GM13977 (cell line): ENCODE measurements at regions not wholly inside any gene's neighbourhood (a gene's known extent, or its start where the extent isn't known, plus 50 kb on each side); places are given as distances from the start of the nearest gene placed in this dataset.

ENCODE experiments used
- DNase-seq: peaks from one replicate; pipeline ENCODE4 v3.0.0; 2012; ENCODE audit warnings: low spot score
- in situ Hi-C: fragments of 300-500 bp; cut with MboI; formaldehyde crosslinking; loops from one replicate; pipeline ENCODE4 v1.12.0; 2022; ENCODE audit warnings: low sequenced_read_pairs, low pct_unique_long_range_greater_than_20kb, mixed read lengths, inconsistent platforms; ENCODE audit not compliant: unreplicated experiment
- TF ChIP-seq, protein P1 (sequence below): IDR thresholded peaks from 2 replicates; pipeline ENCODE4 v1.5.1; 2012; ENCODE audit warnings: mild to moderate bottlenecking, control low read depth; ENCODE audit not compliant: insufficient read depth; ENCODE audit errors: extremely low read depth, missing control alignments

- in situ Hi-C loops: no loop called here
- TF ChIP-seq, protein P1, sequence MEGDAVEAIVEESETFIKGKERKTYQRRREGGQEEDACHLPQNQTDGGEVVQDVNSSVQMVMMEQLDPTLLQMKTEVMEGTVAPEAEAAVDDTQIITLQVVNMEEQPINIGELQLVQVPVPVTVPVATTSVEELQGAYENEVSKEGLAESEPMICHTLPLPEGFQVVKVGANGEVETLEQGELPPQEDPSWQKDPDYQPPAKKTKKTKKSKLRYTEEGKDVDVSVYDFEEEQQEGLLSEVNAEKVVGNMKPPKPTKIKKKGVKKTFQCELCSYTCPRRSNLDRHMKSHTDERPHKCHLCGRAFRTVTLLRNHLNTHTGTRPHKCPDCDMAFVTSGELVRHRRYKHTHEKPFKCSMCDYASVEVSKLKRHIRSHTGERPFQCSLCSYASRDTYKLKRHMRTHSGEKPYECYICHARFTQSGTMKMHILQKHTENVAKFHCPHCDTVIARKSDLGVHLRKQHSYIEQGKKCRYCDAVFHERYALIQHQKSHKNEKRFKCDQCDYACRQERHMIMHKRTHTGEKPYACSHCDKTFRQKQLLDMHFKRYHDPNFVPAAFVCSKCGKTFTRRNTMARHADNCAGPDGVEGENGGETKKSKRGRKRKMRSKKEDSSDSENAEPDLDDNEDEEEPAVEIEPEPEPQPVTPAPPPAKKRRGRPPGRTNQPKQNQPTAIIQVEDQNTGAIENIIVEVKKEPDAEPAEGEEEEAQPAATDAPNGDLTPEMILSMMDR: no peak
- DNase-seq: no peak
These were observed 1135.9 kb downstream of the CNTNAP5 start for GRCh38 chr2:125160947-125161346.

- no peak for DNase-seq
- in situ Hi-C loops: no loop called here
- TF ChIP-seq, protein P1: no peak
These were observed 1142.1 kb downstream of the CNTNAP5 start for GRCh38 chr2:125167152-125167551.

GRCh38 chr2:125167820-125168219 lies 1142.7 kb downstream of the CNTNAP5 start:
- in situ Hi-C loops: no loop called here
- TF ChIP-seq, protein P1: no peak
- no peak for DNase-seq

DNA sequence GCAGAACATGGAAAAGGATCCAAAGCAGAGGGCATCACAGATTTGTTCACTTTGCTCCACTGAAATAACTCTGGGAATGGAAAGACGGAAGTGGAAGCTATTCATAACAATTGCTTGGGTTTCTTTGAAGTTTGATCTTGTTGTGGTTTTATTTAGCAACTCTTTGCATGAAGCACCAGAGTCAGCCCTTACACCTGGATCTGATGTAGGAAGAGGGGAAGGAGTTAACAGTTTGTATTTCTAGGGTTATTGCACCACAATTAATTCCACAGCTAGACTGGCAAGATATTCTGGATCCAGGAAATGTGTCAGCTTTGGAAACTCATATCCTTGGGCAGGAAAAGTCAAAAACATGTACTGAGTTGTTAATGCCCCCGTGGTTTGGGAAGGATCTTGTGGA lies 1143.4 kb downstream of the CNTNAP5 start:
- TF ChIP-seq, protein P1: no peak
- in situ Hi-C loops: no loop called here
- no peak for DNase-seq

DNA sequence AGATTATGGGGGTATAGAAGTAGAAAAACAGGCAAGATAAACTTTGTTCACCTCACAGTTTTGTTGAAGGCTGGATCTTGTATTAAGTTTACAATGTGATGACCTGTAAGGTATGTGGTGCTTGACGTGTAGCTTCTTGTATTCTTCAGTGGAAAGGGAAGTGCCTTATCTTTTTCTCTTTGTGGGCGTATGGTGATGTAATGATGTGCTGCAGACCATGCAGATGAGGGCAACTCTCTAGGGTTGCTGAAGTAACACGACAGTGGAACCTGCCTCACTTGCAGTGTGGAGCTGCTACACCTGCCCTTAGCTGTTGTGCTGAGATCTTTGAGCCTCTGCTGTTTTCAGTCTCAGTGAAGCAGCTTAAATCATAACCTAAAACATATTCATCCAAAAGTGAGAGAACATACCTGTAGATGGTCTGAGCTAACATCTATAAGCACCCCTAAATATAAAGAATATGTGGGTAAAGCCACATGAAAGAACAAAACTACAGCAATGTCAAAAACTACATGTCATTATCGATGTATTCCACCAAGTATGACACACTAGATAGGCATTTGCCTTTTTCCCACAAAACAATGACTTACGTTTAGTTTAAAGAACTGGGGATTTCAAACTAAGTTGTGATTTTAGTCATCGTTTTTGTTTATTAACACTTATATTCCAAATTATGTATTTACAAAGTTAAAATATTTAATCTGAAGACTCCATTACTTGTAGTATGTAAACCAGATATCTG lies 1144.1 kb downstream of the CNTNAP5 start:
- in situ Hi-C loops: no loop called here
- no peak for DNase-seq
- TF ChIP-seq, protein P1: no peak

GRCh38 chr2:125169764-125170146 lies 1144.7 kb downstream of the CNTNAP5 start:
- DNase-seq: no peak
- in situ Hi-C loops: no loop called here
- TF ChIP-seq, protein P1: no peak
